GM12892 (cell line): ENCODE measurements at regions not wholly inside any gene's neighbourhood (a gene's known extent, or its start where the extent isn't known, plus 50 kb on each side); places are given as distances from the start of the nearest gene placed in this dataset.

ENCODE experiments used
- POLR2A ChIP-seq: IDR thresholded peaks from 2 replicates; pipeline ENCODE4 v1.6.1; 2011; ENCODE audit warnings: low read depth, low read length, control low read depth
- POLR2AphosphoS5 ChIP-seq: IDR thresholded peaks from 2 replicates; pipeline ENCODE4 v1.6.1; 2011; ENCODE audit warnings: low read depth, low read length, control low read depth
- TAF1 ChIP-seq: IDR thresholded peaks from 2 replicates; pipeline ENCODE4 v1.6.1; 2011; ENCODE audit warnings: low read depth, mild to moderate bottlenecking, control low read depth, low read length, borderline replicate concordance

GRCh38 chr7:10704653-10705052 is 269.0 kb upstream of the PHF14 start:
- TF ChIP-seq POLR2A (no peak), TAF1 (no peak), POLR2AphosphoS5 (no peak)
